Ovary (tissue), 7 donors: ENCODE measurements at regions not wholly inside any gene's neighbourhood (a gene's known extent, or its start where the extent isn't known, plus 50 kb on each side); places are given as distances from the start of the nearest gene placed in this dataset.

Source experiments
- DNase-seq, 5 donors: peaks; one replicate each; pipeline ENCODE4 v3.0.0-alpha.2; 2019 to 2020
- H3K27ac ChIP-seq, 2 donors: fragments of 200-600 bp; one replicate each; pipeline versions ENCODE4 v1.5.1 to v1.8.0; 2019 to 2022
- H3K27me3 ChIP-seq: fragments of 200-600 bp; one replicate; pipeline ENCODE4 v1.8.0; 2022
- H3K36me3 ChIP-seq: fragments of 200-600 bp; sonication (generic); one replicate; pipeline ENCODE4 v1.5.1; 2019
- H3K4me1 ChIP-seq: one replicate; pipeline ENCODE4 v1.8.1; 2013; ENCODE audit warnings: mild to moderate bottlenecking, moderate library complexity; ENCODE audit not compliant: insufficient read depth
- H3K4me3 ChIP-seq: fragments of 200-600 bp; sonication (generic); one replicate; pipeline ENCODE4 v1.5.1; 2017
- H3K9me3 ChIP-seq, 2 donors: fragments of 200-600 bp in 1 of 2; sonication (generic) in 1 of 2; one replicate each; pipeline versions ENCODE4 v1.5.1 to v1.8.1; 2013 to 2019; ENCODE audit warnings: mild to moderate bottlenecking in 1 of 2, moderate library complexity in 1 of 2
- CTCF ChIP-seq, 3 donors: fragments of 450-650 bp in 2 of 3; fragments of 200-600 bp in 1 of 3; IDR thresholded peaks; one replicate each; pipeline versions ENCODE4 v1.5.1 to v1.8.0; 2016 to 2022; ENCODE audit warnings: antibody characterized with exemption in 3 of 3, mild to moderate bottlenecking in 1 of 3
- EP300 ChIP-seq: sonication (generic); formaldehyde crosslinking; IDR thresholded peaks from one replicate; pipeline ENCODE4 v1.6.1; 2017; ENCODE audit warnings: antibody characterized with exemption
- POLR2A ChIP-seq: fragments of 450-650 bp; IDR thresholded peaks from one replicate; pipeline ENCODE4 v1.6.1; 2017; ENCODE audit warnings: antibody characterized with exemption, mild to moderate bottlenecking, moderate library complexity
- WGBS, 3 donors: extraction: QIAGEN DNeasy Blood & Tissue Kit in 1 of 3; methylation state at CpG; one replicate each; pipeline versions ENCODE4 v1.1.5 to v1.1.7; 2013 to 2017; 5-methylcytosine and 5-hydroxymethylcytosine counted together
- intact Hi-C, 4 donors: fragments of 100-400 bp; cut with DNase I; formaldehyde crosslinking; loops; one replicate each; pipeline versions ENCODE4 v1.11.0 to v1.15.1; 2022 to 2023
- donor health status: DM: no; HTN: no; CAD: no; lungs with moderate emphysema.
- donor health status: DM: no; HTN: no; CAD: no.
- donor health status: Bipolar disorder and iron deficiency.
- donor health status: DM: no; HTN: no; CAD: no.
- donor health status: DM: yes; HTN: yes; CAD: no.

- Histone ChIP-seq H3K36me3 (no peaks in the 10 kb centered on the region), H3K9me3 (no peaks in the 10 kb centered on the region), H3K4me1 (no peaks in the 10 kb centered on the region), H3K4me3 (no peak overlapping the region), H3K27me3 (no peaks in the 10 kb centered on the region), H3K27ac (no peak overlapping the region)
- TF ChIP-seq CTCF (IDR thresholded peaks at IDR 0.05) (no peak), EP300 (no peak), POLR2A (no peak)
- intact Hi-C loops = no loop called here
- no peak for DNase-seq
- 61 to 69% (median 64%) methylated on average over 3 of the region's 3 CpGs for WGBS, 3 donors
Measured at GRCh38 chr4:166460769-166461550, 587.9 kb downstream of the TLL1 start.

- no peak for TF ChIP-seq EP300
- no peak for TF ChIP-seq CTCF (IDR thresholded peaks at IDR 0.05)
- TF ChIP-seq POLR2A = no peak
- intact Hi-C loops = no loop called here
- no peak overlapping the region for H3K27ac ChIP-seq
- H3K4me1 ChIP-seq = no peaks in the 10 kb centered on the region
- no peaks in the 10 kb centered on the region for H3K9me3 ChIP-seq
- H3K36me3 ChIP-seq = no peaks in the 10 kb centered on the region
- no peaks in the 10 kb centered on the region for H3K27me3 ChIP-seq
- DNase-seq = no peak
- no peak overlapping the region for H3K4me3 ChIP-seq
- 43 to 57% (median 57%) methylated on average over 2 of the region's 2 CpGs for WGBS, 3 donors
Measured at GRCh38 chr4:166481055-166481454, 608.0 kb downstream of the TLL1 start.

GRCh38 chr4:166481739-166482138 lies 608.7 kb downstream of the TLL1 start:
- Histone ChIP-seq H3K36me3 (no peaks in the 10 kb centered on the region), H3K27ac (no peak overlapping the region), H3K9me3 (no peaks in the 10 kb centered on the region), H3K27me3 (no peaks in the 10 kb centered on the region), H3K4me3 (no peak overlapping the region), H3K4me1 (no peaks in the 10 kb centered on the region)
- no peak for DNase-seq
- TF ChIP-seq EP300 (no peak), POLR2A (no peak), CTCF (IDR thresholded peaks at IDR 0.05) (no peak)
- intact Hi-C loops = no loop called here

- TF ChIP-seq CTCF (IDR thresholded peaks at IDR 0.05) (no peak), POLR2A (no peak), EP300 (no peak)
- Histone ChIP-seq H3K27ac (no peak overlapping the region), H3K4me3 (no peak overlapping the region), H3K9me3 (no peaks in the 10 kb centered on the region), H3K4me1 (no peaks in the 10 kb centered on the region), H3K36me3 (no peaks in the 10 kb centered on the region), H3K27me3 (no peaks in the 10 kb centered on the region)
- intact Hi-C loops = no loop called here
- WGBS, 3 donors = 20 to 61% (median 35%) methylated on average over 1 of the region's 1 CpG
- no peak for DNase-seq
Measured at GRCh38 chr4:166482758-166483157, 609.7 kb downstream of the TLL1 start.
